ENCODE measurements at regions not wholly inside any gene's neighbourhood (a gene's known extent, or its start where the extent isn't known, plus 50 kb on each side); places are given as distances from the start of the nearest gene placed in this dataset.
A peak's percentile ranks its signal among the peaks of the same experiment; 100 is the strongest.

DNA sequence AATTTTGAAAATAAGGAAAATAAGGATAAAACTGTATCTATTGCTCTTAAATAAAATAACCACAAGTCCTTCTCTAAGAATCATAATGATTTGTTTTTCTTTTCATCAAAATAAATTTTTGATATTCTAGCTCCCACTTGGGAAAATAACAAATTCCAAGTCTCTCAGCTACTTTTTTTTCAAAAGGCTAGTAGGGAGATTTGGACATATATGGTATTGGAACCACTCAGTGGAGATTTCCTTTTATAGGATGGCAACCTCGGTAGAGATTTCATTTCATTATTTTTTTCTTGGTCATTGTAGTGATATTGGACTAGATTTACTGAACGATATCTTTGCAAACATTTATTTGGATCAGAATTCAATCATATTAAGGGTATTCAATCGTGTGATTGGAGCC, 69.5 kb upstream of the PRKG1 start:
- TF ChIP-seq GATA2 (CRISPR knock-in tag; IDR thresholded peaks at IDR 0.05): no peak
- no peak for TF ChIP-seq JUND (IDR thresholded peaks at IDR 0.05)
- TF ChIP-seq NFIC (IDR thresholded peaks at IDR 0.05; ENCODE audit: borderline replicate concordance): no peak
- no peak for TF ChIP-seq POLR2AphosphoS5 (IDR thresholded peaks at IDR 0.05; ENCODE audit: low read depth, low read length)
- no peak for TF ChIP-seq EP300 (IDR thresholded peaks at IDR 0.05; ENCODE audit: borderline replicate concordance in 1 of 2, low read depth in 1 of 2, low read length in 1 of 2)
- no peak for TF ChIP-seq EZH2phosphoT487 (IDR thresholded peaks at IDR 0.05; ENCODE audit: borderline replicate concordance, low read depth)
- no peak for TF ChIP-seq RFX5 (IDR thresholded peaks at IDR 0.05; ENCODE audit: low read length)
- TF ChIP-seq YY1 (IDR thresholded peaks at IDR 0.05; ENCODE audit: low read depth): no peak
- TF ChIP-seq FOXJ3 (CRISPR knock-in tag; IDR thresholded peaks at IDR 0.05): no peak
- no peak for TF ChIP-seq FOXM1 (IDR thresholded peaks at IDR 0.05; ENCODE audit: low read depth)
- no peak for TF ChIP-seq NRF1 (IDR thresholded peaks at IDR 0.05; ENCODE audit: low read depth, low read length)
- no peak for TF ChIP-seq GABPA (IDR thresholded peaks at IDR 0.05; ENCODE audit: low read depth)
- no peak for TF ChIP-seq ELF1 (IDR thresholded peaks at IDR 0.05)
- H3K4me3 ChIP-seq (ENCODE audit: low read depth in 2 of 2, low read length in 1 of 2): no peak overlapping the region
- no peaks in the 10 kb centered on the region for H3K79me2 ChIP-seq (ENCODE audit: insufficient read depth)
- ChIA-PET POLR2A (no interaction called here), CTCF (interaction anchor here (0.6 to 1.6 kb wide), 3 partner anchors 16 to 1260 kb away, joined by 3 read pairs; no protein-coding TSS in a partner anchor)
- no peak overlapping the region for H3K4me2 ChIP-seq
- no peak overlapping the region for H3K9ac ChIP-seq
- H3K9me3 ChIP-seq: no peaks in the 10 kb centered on the region
- no peak overlapping the region for H3K27ac ChIP-seq (ENCODE audit: low read depth in 2 of 2, low read length in 1 of 2)
- DNase-seq: no peak
- WGBS (ENCODE audit: low lambda C conversion rate): 71% methylated on average over 3 of the region's 3 CpGs
- H3K36me3 ChIP-seq (replicated peaks in 1 of 2; ENCODE audit: control insufficient read depth in 1 of 2, insufficient read depth in 2 of 2, low read length in 1 of 2): no peaks in the 10 kb centered on the region
- H3K4me1 ChIP-seq (ENCODE audit: control insufficient read depth in 1 of 2, insufficient read depth in 2 of 2, low read depth in 1 of 2, low read length in 1 of 2): no peaks in the 10 kb centered on the region; a peak in 1 of 4 replicates
- H3K9me2 ChIP-seq: no peaks in the 10 kb centered on the region
- H4K20me1 ChIP-seq (ENCODE audit: insufficient read depth): no peaks in the 10 kb centered on the region
- 0 out of 2 replicates have a peak overlapping the region, but pooled peaks have one; percentile 7 for H2AFZ ChIP-seq (ENCODE audit: low read depth)
- H3K27me3 ChIP-seq (ENCODE audit: insufficient read depth): no peaks in the 10 kb centered on the region
- no peaks in the 10 kb centered on the region for H3F3A ChIP-seq (replicated peaks; ENCODE audit: insufficient read depth)

DNA sequence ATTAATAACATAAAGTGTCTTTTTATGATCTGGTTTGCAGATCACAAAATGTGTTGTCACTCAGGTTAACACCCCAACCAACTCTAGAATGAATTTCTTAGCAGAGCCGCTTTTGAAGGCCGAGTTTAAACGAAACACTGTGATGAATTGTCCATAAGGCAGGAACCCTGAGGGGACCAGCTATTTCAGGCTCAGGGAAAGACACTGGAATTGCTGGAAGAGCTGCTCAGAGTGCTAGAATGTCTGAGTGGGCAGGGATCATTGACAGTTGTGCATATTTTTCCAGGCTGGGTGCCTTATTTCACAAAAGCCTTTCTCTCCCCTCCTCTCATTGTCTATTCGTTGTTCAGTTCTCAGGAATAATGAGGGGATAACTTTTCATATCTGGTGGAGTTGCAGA, 68.7 kb upstream of the PRKG1 start:
- H4K20me1 ChIP-seq (ENCODE audit: insufficient read depth): no peaks in the 10 kb centered on the region
- no peaks in the 10 kb centered on the region for H3K27me3 ChIP-seq (ENCODE audit: insufficient read depth)
- H3K4me1 ChIP-seq (ENCODE audit: control insufficient read depth in 1 of 2, insufficient read depth in 2 of 2, low read depth in 1 of 2, low read length in 1 of 2): no peaks in the 10 kb centered on the region; a peak in 1 of 4 replicates
- POLR2A ChIA-PET: no interaction called here
- no peaks in the 10 kb centered on the region for H3F3A ChIP-seq (replicated peaks; ENCODE audit: insufficient read depth)
- H3K9ac ChIP-seq: no peak overlapping the region
- no peaks in the 10 kb centered on the region for H3K9me3 ChIP-seq
- no peaks in the 10 kb centered on the region for H3K9me2 ChIP-seq
- no peak for DNase-seq
- no peak overlapping the region for H3K4me2 ChIP-seq
- H3K36me3 ChIP-seq (replicated peaks in 1 of 2; ENCODE audit: control insufficient read depth in 1 of 2, insufficient read depth in 2 of 2, low read length in 1 of 2): no peaks in the 10 kb centered on the region
- TF ChIP-seq, protein P1, sequence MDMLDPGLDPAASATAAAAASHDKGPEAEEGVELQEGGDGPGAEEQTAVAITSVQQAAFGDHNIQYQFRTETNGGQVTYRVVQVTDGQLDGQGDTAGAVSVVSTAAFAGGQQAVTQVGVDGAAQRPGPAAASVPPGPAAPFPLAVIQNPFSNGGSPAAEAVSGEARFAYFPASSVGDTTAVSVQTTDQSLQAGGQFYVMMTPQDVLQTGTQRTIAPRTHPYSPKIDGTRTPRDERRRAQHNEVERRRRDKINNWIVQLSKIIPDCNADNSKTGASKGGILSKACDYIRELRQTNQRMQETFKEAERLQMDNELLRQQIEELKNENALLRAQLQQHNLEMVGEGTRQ (IDR thresholded peaks at IDR 0.05; ENCODE audit: borderline replicate concordance, low read depth, low read length): no peak
- TF ChIP-seq RAD21 (IDR thresholded peaks at IDR 0.05; ENCODE audit: low read length) (no peak), RCOR1 (IDR thresholded peaks at IDR 0.05; ENCODE audit: low read length) (no peak), ELF1 (IDR thresholded peaks at IDR 0.05) (no peak), FOSL2 (IDR thresholded peaks at IDR 0.05; ENCODE audit: borderline replicate concordance, low read depth) (no peak), GABPA (IDR thresholded peaks at IDR 0.05; ENCODE audit: low read depth) (no peak), TEAD4 (IDR thresholded peaks at IDR 0.05; ENCODE audit: borderline replicate concordance, insufficient read depth) (no peak), TCF12 (IDR thresholded peaks at IDR 0.05) (no peak), MXI1 (IDR thresholded peaks at IDR 0.05; ENCODE audit: low read depth, low read length) (no peak)
- TF ChIP-seq, protein P2, sequence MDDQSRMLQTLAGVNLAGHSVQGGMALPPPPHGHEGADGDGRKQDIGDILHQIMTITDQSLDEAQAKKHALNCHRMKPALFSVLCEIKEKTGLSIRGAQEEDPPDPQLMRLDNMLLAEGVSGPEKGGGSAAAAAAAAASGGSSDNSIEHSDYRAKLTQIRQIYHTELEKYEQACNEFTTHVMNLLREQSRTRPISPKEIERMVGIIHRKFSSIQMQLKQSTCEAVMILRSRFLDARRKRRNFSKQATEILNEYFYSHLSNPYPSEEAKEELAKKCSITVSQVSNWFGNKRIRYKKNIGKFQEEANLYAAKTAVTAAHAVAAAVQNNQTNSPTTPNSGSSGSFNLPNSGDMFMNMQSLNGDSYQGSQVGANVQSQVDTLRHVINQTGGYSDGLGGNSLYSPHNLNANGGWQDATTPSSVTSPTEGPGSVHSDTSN (IDR thresholded peaks at IDR 0.05): no peak
- TF ChIP-seq, protein P3, sequence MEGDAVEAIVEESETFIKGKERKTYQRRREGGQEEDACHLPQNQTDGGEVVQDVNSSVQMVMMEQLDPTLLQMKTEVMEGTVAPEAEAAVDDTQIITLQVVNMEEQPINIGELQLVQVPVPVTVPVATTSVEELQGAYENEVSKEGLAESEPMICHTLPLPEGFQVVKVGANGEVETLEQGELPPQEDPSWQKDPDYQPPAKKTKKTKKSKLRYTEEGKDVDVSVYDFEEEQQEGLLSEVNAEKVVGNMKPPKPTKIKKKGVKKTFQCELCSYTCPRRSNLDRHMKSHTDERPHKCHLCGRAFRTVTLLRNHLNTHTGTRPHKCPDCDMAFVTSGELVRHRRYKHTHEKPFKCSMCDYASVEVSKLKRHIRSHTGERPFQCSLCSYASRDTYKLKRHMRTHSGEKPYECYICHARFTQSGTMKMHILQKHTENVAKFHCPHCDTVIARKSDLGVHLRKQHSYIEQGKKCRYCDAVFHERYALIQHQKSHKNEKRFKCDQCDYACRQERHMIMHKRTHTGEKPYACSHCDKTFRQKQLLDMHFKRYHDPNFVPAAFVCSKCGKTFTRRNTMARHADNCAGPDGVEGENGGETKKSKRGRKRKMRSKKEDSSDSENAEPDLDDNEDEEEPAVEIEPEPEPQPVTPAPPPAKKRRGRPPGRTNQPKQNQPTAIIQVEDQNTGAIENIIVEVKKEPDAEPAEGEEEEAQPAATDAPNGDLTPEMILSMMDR (IDR thresholded peaks at IDR 0.05): no peak
- TF ChIP-seq, protein P4, sequence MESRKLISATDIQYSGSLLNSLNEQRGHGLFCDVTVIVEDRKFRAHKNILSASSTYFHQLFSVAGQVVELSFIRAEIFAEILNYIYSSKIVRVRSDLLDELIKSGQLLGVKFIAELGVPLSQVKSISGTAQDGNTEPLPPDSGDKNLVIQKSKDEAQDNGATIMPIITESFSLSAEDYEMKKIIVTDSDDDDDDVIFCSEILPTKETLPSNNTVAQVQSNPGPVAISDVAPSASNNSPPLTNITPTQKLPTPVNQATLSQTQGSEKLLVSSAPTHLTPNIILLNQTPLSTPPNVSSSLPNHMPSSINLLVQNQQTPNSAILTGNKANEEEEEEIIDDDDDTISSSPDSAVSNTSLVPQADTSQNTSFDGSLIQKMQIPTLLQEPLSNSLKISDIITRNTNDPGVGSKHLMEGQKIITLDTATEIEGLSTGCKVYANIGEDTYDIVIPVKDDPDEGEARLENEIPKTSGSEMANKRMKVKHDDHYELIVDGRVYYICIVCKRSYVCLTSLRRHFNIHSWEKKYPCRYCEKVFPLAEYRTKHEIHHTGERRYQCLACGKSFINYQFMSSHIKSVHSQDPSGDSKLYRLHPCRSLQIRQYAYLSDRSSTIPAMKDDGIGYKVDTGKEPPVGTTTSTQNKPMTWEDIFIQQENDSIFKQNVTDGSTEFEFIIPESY (IDR thresholded peaks at IDR 0.05; ENCODE audit: borderline replicate concordance, low read depth): no peak
- TF ChIP-seq, protein P5, sequence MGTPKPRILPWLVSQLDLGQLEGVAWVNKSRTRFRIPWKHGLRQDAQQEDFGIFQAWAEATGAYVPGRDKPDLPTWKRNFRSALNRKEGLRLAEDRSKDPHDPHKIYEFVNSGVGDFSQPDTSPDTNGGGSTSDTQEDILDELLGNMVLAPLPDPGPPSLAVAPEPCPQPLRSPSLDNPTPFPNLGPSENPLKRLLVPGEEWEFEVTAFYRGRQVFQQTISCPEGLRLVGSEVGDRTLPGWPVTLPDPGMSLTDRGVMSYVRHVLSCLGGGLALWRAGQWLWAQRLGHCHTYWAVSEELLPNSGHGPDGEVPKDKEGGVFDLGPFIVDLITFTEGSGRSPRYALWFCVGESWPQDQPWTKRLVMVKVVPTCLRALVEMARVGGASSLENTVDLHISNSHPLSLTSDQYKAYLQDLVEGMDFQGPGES (IDR thresholded peaks at IDR 0.05; ENCODE audit: low read depth, low read length): no peak
- no peak overlapping the region for H3K4me3 ChIP-seq (ENCODE audit: low read depth in 2 of 2, low read length in 1 of 2)
- no peaks in the 10 kb centered on the region for H3K79me2 ChIP-seq (ENCODE audit: insufficient read depth)
- H3K27ac ChIP-seq (ENCODE audit: low read depth in 2 of 2, low read length in 1 of 2): no peak overlapping the region
- CTCF ChIA-PET: interaction anchor here (0.6 to 1.6 kb wide), 2 partner anchors 16 to 1259 kb away, joined by 3 read pairs; no protein-coding TSS in a partner anchor
- no peak overlapping the region for H2AFZ ChIP-seq (ENCODE audit: low read depth)
- WGBS (ENCODE audit: low lambda C conversion rate): 76% methylated on average over 4 of the region's 4 CpGs

Measured in SK-N-SH (cell line).